Esophagus squamous epithelium (tissue), 4 donors: ENCODE measurements at regions not wholly inside any gene's neighbourhood (a gene's known extent, or its start where the extent isn't known, plus 50 kb on each side); places are given as distances from the start of the nearest gene placed in this dataset.

Source experiments
- POLR2A ChIP-seq, 4 donors: fragments of 450-650 bp; IDR thresholded peaks; one replicate each; pipeline ENCODE4 v1.6.1; 2017; ENCODE audit warnings: antibody characterized with exemption in 4 of 4, mild to moderate bottlenecking in 4 of 4, moderate library complexity in 3 of 4
- TF ChIP-seq, protein P1 (sequence below), 6 experiments: fragments of 450-650 bp in 4 of 6; fragments of 200-600 bp in 2 of 6; sonication (generic) in 2 of 6; IDR thresholded peaks; one replicate each; pipeline ENCODE4 v1.5.1; 2016 to 2019; ENCODE audit warnings: antibody characterized with exemption in 6 of 6, mild to moderate bottlenecking in 4 of 6, moderate library complexity in 4 of 6

DNA sequence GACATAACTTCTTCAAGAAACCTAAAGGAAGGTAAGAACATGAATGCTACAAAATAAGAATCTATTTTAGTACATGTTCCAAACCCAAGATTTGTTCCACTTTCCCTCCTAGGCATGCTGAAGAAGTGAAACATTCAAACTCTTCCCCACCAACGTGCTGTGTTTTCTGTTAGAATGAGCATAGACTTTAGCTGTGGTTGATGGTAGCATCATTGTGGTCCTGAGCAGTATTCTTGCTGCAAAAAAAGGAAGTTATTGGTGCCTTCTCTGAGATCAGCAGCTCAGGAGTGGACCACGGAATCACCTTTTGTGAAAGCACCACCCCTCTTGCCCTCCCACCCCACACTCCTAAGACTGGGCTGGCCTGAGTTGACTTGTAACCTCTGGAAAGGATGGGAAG, 100.4 kb upstream of the POGK start:
- no peak for TF ChIP-seq POLR2A (IDR thresholded peaks at IDR 0.05)
- TF ChIP-seq, protein P1, sequence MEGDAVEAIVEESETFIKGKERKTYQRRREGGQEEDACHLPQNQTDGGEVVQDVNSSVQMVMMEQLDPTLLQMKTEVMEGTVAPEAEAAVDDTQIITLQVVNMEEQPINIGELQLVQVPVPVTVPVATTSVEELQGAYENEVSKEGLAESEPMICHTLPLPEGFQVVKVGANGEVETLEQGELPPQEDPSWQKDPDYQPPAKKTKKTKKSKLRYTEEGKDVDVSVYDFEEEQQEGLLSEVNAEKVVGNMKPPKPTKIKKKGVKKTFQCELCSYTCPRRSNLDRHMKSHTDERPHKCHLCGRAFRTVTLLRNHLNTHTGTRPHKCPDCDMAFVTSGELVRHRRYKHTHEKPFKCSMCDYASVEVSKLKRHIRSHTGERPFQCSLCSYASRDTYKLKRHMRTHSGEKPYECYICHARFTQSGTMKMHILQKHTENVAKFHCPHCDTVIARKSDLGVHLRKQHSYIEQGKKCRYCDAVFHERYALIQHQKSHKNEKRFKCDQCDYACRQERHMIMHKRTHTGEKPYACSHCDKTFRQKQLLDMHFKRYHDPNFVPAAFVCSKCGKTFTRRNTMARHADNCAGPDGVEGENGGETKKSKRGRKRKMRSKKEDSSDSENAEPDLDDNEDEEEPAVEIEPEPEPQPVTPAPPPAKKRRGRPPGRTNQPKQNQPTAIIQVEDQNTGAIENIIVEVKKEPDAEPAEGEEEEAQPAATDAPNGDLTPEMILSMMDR (IDR thresholded peaks at IDR 0.05) = no peak
